IPS-18a (cell line): ENCODE measurements at regions not wholly inside any gene's neighbourhood (a gene's known extent, or its start where the extent isn't known, plus 50 kb on each side); places are given as distances from the start of the nearest gene placed in this dataset.

Experiments
- H3K27ac ChIP-seq: one replicate; pipeline ENCODE4 v1.5.1; 2013; ENCODE audit warnings: low read length
- H3K27me3 ChIP-seq: one replicate; pipeline ENCODE4 v1.6.1; 2013; ENCODE audit warnings: mild to moderate bottlenecking, low read length; ENCODE audit not compliant: control insufficient read depth, insufficient read depth
- H3K36me3 ChIP-seq: one replicate; pipeline ENCODE4 v1.6.1; 2013; ENCODE audit warnings: low read depth, low read length; ENCODE audit not compliant: control insufficient read depth
- H3K4me1 ChIP-seq: one replicate; pipeline ENCODE4 v1.6.1; 2013; ENCODE audit warnings: low read depth, low read length; ENCODE audit not compliant: control insufficient read depth
- H3K4me3 ChIP-seq: one replicate; pipeline ENCODE4 v1.5.1; 2013; ENCODE audit warnings: low read length
- H3K9ac ChIP-seq: one replicate; pipeline ENCODE4 v1.6.1; 2013; ENCODE audit warnings: mild to moderate bottlenecking, low read length, moderate library complexity
- H3K9me3 ChIP-seq: one replicate; pipeline ENCODE4 v1.6.1; 2013; ENCODE audit warnings: low read depth, low read length; ENCODE audit not compliant: control insufficient read depth

- H3K27me3 ChIP-seq, result no peaks in the 10 kb centered on the region
- no peak overlapping the region for H3K4me3 ChIP-seq
- H3K9me3 ChIP-seq, result peaks cover 5% of the 10 kb centered on the region
- no peaks in the 10 kb centered on the region for H3K36me3 ChIP-seq
- no peak overlapping the region for H3K9ac ChIP-seq
- H3K27ac ChIP-seq, result no peak overlapping the region
- H3K4me1 ChIP-seq, result no peaks in the 10 kb centered on the region
Observed at GRCh38 chr11:109808569-109808968, 284.6 kb upstream of the ZC3H12C start.

- no peak overlapping the region for H3K27ac ChIP-seq
- H3K4me1 ChIP-seq, result peaks cover 4% of the 10 kb centered on the region
- H3K9me3 ChIP-seq, result no peaks in the 10 kb centered on the region
- no peak overlapping the region for H3K4me3 ChIP-seq
- H3K36me3 ChIP-seq, result no peaks in the 10 kb centered on the region
- no peaks in the 10 kb centered on the region for H3K27me3 ChIP-seq
- H3K9ac ChIP-seq, result no peak overlapping the region
Observed at GRCh38 chr11:109814824-109815223, 278.4 kb upstream of the ZC3H12C start.

DNA sequence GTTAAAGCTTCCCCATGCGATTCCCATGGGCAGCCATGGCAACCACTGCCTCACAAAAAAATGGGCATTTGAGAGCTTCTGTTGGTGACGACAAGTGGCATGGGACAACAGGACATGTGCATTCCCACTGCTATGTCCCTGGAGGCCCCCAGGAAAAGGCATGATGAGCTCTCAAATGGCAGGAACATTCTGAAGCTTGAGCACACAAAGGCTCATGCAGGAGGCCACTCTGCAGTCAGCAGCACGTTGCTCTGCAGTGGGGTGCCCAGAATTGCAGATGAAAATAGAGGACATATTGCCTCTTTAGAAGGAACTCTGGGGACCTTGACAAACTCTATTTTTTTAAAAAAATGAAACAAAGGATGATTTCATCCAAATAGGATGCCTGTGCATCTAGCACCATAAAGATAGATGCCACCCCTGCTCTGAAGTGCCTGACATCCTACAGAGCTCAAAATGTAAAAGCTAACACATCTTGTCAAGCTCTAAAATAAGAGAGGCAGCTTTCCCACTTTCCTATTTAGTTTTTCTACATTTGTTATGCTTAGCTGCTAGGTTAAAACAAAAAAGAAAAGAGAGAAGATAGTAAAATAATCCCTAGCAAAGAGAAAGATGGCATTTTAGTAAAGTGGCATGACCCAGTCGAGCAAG, 277.6 kb upstream of the ZC3H12C start:
- Histone ChIP-seq H3K4me1 (peaks cover 4% of the 10 kb centered on the region), H3K9me3 (no peaks in the 10 kb centered on the region), H3K27me3 (no peaks in the 10 kb centered on the region), H3K27ac (no peak overlapping the region), H3K4me3 (no peak overlapping the region), H3K36me3 (no peaks in the 10 kb centered on the region), H3K9ac (no peak overlapping the region)

DNA sequence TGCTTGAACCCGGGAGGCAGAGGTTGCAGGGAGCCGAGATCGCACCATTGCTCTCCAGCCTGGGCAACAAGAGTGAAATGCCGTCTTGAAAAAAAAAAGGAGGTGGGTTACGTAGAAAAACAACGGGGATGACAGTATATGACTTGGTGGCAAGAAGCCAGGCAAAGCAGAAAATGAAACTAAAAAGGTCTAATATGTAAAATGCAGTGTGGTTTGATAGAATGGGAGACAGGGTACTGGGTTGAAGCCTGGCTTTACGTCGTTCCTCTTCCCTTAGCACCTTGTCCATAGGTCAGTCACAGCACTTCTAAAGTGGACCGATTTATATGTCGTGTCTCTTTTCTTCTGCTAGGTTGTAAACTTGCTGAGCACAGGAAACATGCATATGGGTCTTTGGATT, 274.9 kb upstream of the ZC3H12C start:
- H3K9me3 ChIP-seq, result no peaks in the 10 kb centered on the region

GRCh38 chr11:109819410-109819809, 273.8 kb upstream of the ZC3H12C start:
- H3K9me3 ChIP-seq, result no peaks in the 10 kb centered on the region
- H3K27ac ChIP-seq, result no peak overlapping the region
- H3K9ac ChIP-seq, result no peak overlapping the region
- H3K36me3 ChIP-seq, result no peaks in the 10 kb centered on the region
- H3K4me3 ChIP-seq, result no peak overlapping the region
- no peaks in the 10 kb centered on the region for H3K27me3 ChIP-seq
- H3K4me1 ChIP-seq, result peaks cover 4% of the 10 kb centered on the region

More for the DNA sequence above, 274.9 kb upstream of the ZC3H12C start:
- no peaks in the 10 kb centered on the region for H3K36me3 ChIP-seq
- H3K4me1 ChIP-seq, result peaks cover 4% of the 10 kb centered on the region
- no peak overlapping the region for H3K27ac ChIP-seq
- H3K4me3 ChIP-seq, result no peak overlapping the region
- H3K27me3 ChIP-seq, result no peaks in the 10 kb centered on the region
- H3K9ac ChIP-seq, result no peak overlapping the region

DNA sequence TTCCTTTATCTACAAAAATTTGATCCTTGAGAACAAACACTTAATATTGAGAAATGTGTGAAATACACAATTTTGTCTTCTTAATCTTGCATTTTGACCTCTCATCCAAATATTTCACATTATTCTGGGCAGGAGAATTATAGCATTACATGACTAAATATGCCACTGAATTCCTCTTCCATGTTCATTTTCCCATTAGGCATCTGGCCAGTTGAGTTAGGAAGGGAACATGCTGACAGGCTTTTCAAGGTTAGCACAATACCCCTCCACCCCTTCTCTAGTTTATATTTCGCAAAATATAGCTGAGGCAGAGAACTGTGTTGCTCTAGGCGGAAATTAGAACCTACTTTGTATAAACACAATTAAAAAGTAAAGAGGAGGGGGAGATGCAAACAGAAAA, 271.7 kb upstream of the ZC3H12C start:
- H3K27ac ChIP-seq, result no peak overlapping the region
- no peaks in the 10 kb centered on the region for H3K27me3 ChIP-seq
- no peaks in the 10 kb centered on the region for H3K9me3 ChIP-seq
- H3K4me3 ChIP-seq, result no peak overlapping the region
- no peaks in the 10 kb centered on the region for H3K4me1 ChIP-seq
- no peaks in the 10 kb centered on the region for H3K36me3 ChIP-seq
- no peak overlapping the region for H3K9ac ChIP-seq

- H3K4me3 ChIP-seq, result no peak overlapping the region
- H3K27me3 ChIP-seq, result no peaks in the 10 kb centered on the region
- no peaks in the 10 kb centered on the region for H3K36me3 ChIP-seq
- no peak overlapping the region for H3K9ac ChIP-seq
- H3K9me3 ChIP-seq, result no peaks in the 10 kb centered on the region
- H3K27ac ChIP-seq, result no peak overlapping the region
- no peaks in the 10 kb centered on the region for H3K4me1 ChIP-seq
Observed at GRCh38 chr11:109822436-109823102, 270.6 kb upstream of the ZC3H12C start.

GRCh38 chr11:109828387-109828786, 264.8 kb upstream of the ZC3H12C start:
- no peak overlapping the region for H3K27ac ChIP-seq
- H3K36me3 ChIP-seq, result no peaks in the 10 kb centered on the region

DNA sequence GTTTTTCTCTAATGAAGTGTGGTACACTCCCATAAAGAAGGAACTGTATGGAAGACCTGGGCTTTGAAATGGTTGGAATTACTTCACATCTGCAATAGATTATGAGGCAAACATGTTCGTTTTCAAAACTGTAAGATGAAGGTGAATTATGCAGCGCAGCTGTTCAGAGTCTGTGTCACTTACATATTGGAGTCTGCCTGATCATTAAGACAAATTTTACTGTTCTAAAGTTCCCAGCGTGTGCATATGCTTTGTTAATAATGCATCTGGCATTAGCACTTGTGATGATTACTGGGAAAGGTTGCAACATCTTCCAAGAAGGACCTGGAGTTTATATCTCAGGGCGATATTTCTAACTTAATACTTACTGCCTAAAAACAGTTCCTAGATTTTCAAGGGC, 255.2 kb upstream of the ZC3H12C start:
- Histone ChIP-seq H3K36me3 (no peaks in the 10 kb centered on the region), H3K27me3 (no peaks in the 10 kb centered on the region), H3K9me3 (no peaks in the 10 kb centered on the region), H3K9ac (no peak overlapping the region), H3K4me3 (no peak overlapping the region), H3K4me1 (no peaks in the 10 kb centered on the region), H3K27ac (no peak overlapping the region)

More at GRCh38 chr11:109828387-109828786, 264.8 kb upstream of the ZC3H12C start:
- Histone ChIP-seq H3K4me1 (no peaks in the 10 kb centered on the region), H3K9ac (no peak overlapping the region), H3K27me3 (no peaks in the 10 kb centered on the region), H3K9me3 (no peaks in the 10 kb centered on the region), H3K4me3 (no peak overlapping the region)

- Histone ChIP-seq H3K27me3 (no peaks in the 10 kb centered on the region), H3K4me1 (no peaks in the 10 kb centered on the region), H3K9me3 (no peaks in the 10 kb centered on the region), H3K4me3 (no peak overlapping the region), H3K9ac (no peak overlapping the region), H3K27ac (no peak overlapping the region), H3K36me3 (no peaks in the 10 kb centered on the region)
Observed at GRCh38 chr11:109845437-109845836, 247.8 kb upstream of the ZC3H12C start.

GRCh38 chr11:109847621-109848020, 245.6 kb upstream of the ZC3H12C start:
- no peak overlapping the region for H3K27ac ChIP-seq
- no peaks in the 10 kb centered on the region for H3K4me1 ChIP-seq
- no peak overlapping the region for H3K4me3 ChIP-seq

GRCh38 chr11:109849051-109849450, 244.1 kb upstream of the ZC3H12C start:
- Histone ChIP-seq H3K27me3 (no peaks in the 10 kb centered on the region), H3K36me3 (no peaks in the 10 kb centered on the region), H3K4me1 (no peaks in the 10 kb centered on the region), H3K9me3 (no peaks in the 10 kb centered on the region), H3K27ac (no peak overlapping the region), H3K4me3 (no peak overlapping the region), H3K9ac (no peak overlapping the region)

More at GRCh38 chr11:109847621-109848020, 245.6 kb upstream of the ZC3H12C start:
- Histone ChIP-seq H3K9me3 (no peaks in the 10 kb centered on the region), H3K27me3 (no peaks in the 10 kb centered on the region), H3K9ac (no peak overlapping the region), H3K36me3 (no peaks in the 10 kb centered on the region)
